Neural progenitor cell (in vitro differentiated cells): ENCODE measurements at regions not wholly inside any gene's neighbourhood (a gene's known extent, or its start where the extent isn't known, plus 50 kb on each side); places are given as distances from the start of the nearest gene placed in this dataset.

Experiments used
- EZH2 ChIP-seq: fragments of 200-600 bp; sonication (generic); IDR thresholded peaks from 2 replicates; pipeline ENCODE4 v1.6.1; 2017; ENCODE audit warnings: antibody characterized with exemption, mild to moderate bottlenecking, moderate library complexity
- EZH2phosphoT487 ChIP-seq: fragments of 200-600 bp; sonication (generic); IDR thresholded peaks from 2 replicates; pipeline ENCODE4 v1.6.1; 2017; ENCODE audit warnings: antibody characterized with exemption
- TF ChIP-seq, protein P1 (sequence below): fragments of 200-600 bp; sonication (generic); IDR thresholded peaks from 2 replicates; pipeline ENCODE4 v1.5.1; 2017; ENCODE audit warnings: antibody characterized with exemption, mild to moderate bottlenecking

DNA sequence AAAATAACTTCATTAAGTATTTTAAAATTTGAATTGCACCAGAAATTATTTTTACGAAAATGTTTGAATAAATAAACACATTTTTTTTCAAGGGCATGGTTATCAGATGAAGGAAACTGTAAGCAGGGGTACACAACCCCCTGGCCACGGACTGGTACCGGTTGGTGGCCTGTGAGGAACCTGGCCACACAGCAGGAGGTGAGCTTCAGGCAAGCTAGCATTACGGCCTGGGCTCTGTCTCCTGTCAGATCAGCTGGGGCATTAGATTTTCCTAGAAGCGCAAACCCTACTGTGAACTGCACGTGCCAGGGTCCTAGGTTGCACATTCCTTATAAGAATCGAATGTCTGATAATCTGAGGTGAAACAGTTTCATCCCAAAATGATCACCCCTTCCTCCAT, 1499.7 kb upstream of the AGA start:
- TF ChIP-seq, protein P1, sequence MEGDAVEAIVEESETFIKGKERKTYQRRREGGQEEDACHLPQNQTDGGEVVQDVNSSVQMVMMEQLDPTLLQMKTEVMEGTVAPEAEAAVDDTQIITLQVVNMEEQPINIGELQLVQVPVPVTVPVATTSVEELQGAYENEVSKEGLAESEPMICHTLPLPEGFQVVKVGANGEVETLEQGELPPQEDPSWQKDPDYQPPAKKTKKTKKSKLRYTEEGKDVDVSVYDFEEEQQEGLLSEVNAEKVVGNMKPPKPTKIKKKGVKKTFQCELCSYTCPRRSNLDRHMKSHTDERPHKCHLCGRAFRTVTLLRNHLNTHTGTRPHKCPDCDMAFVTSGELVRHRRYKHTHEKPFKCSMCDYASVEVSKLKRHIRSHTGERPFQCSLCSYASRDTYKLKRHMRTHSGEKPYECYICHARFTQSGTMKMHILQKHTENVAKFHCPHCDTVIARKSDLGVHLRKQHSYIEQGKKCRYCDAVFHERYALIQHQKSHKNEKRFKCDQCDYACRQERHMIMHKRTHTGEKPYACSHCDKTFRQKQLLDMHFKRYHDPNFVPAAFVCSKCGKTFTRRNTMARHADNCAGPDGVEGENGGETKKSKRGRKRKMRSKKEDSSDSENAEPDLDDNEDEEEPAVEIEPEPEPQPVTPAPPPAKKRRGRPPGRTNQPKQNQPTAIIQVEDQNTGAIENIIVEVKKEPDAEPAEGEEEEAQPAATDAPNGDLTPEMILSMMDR: no peak
- TF ChIP-seq EZH2 (no peak), EZH2phosphoT487 (no peak)
